Endothelial cell of umbilical vein (primary cell): ENCODE measurements at regions not wholly inside any gene's neighbourhood (a gene's known extent, or its start where the extent isn't known, plus 50 kb on each side); places are given as distances from the start of the nearest gene placed in this dataset.

ENCODE experiments used
- BruUV-seq: library from RNA; stranded (reverse); fragments of 400-500 nt; replicated peaks from 2 replicates; lab custom pipeline; 2021; lab: Mats Ljungman, UMichigan
- CTCF ChIA-PET: fragments of 300-600, 350-600 bp; sonication (Branson Sonifier 250); formaldehyde crosslinking; loops from one replicate; lab custom pipeline; 2021; ENCODE audit warnings: antibody characterized with exemption, inconsistent platforms; lab: Charles Lee
- POLR2A ChIA-PET: fragments of 300-600, 350-600 bp; sonication (Branson Sonifier 250); formaldehyde crosslinking; loops from one replicate; lab custom pipeline; 2021; ENCODE audit warnings: antibody characterized with exemption, inconsistent platforms; lab: Charles Lee
- DNase-seq: peaks from one replicate; pipeline ENCODE4 v3.0.0-alpha.2; 2011; ENCODE audit warnings: low read depth, low spot score
- FAIRE-seq: peaks from 2 replicates; lab custom pipeline; 2011; peaks lifted over from hg19 to GRCh38; lab: Jason Lieb, UNC
- H2AFZ ChIP-seq: 2 replicates; pipeline ENCODE4 v1.6.0; 2012; ENCODE audit warnings: low read depth, low read length, control low read depth, inconsistent platforms
- H3K27ac ChIP-seq: 2 replicates; pipeline ENCODE4 v1.5.1; 2011; ENCODE audit warnings: low read depth, mild to moderate bottlenecking, control low read depth, low read length, moderate library complexity; ENCODE audit not compliant: insufficient read depth
- H3K27me3 ChIP-seq, 2 experiments: 2 replicates each; pipeline versions ENCODE4 v1.6.0 to v1.6.1; 2011; ENCODE audit warnings: low read length in 2 of 2, mixed read lengths in 1 of 2; ENCODE audit not compliant: control insufficient read depth in 2 of 2, insufficient read depth in 2 of 2
- H3K36me3 ChIP-seq, 2 experiments: 2 replicates in 1 of 2; 3 replicates in 1 of 2; pipeline ENCODE4 v1.5.1; 2011; ENCODE audit warnings: low read length in 2 of 2, mild to moderate bottlenecking in 1 of 2, moderate library complexity in 1 of 2; ENCODE audit not compliant: control insufficient read depth in 2 of 2, insufficient read depth in 2 of 2; ENCODE audit errors: extremely low read depth in 1 of 2
- H3K4me1 ChIP-seq: 3 replicates; pipeline ENCODE4 v1.5.1; 2011; ENCODE audit warnings: mild to moderate bottlenecking, low read length; ENCODE audit not compliant: control insufficient read depth, insufficient read depth; ENCODE audit errors: extremely low read depth
- H3K4me2 ChIP-seq: 2 replicates; pipeline ENCODE4 v1.6.1; 2011; ENCODE audit warnings: low read length, control low read depth, mixed read lengths; ENCODE audit not compliant: insufficient read depth
- H3K4me3 ChIP-seq, 3 experiments: fragments of 200-600 bp in 1 of 3; sonication (generic), shearing (Covaris generic) in 1 of 3; replicated peaks in 1 of 3; 2 replicates each; pipeline ENCODE4 v1.5.1; 2011 to 2016; ENCODE audit warnings: control low read depth in 3 of 3, low read length in 3 of 3, mild to moderate bottlenecking in 2 of 3, inconsistent platforms in 1 of 3, low read depth in 1 of 3, moderate library complexity in 1 of 3; ENCODE audit not compliant: insufficient read depth in 1 of 3
- H3K79me2 ChIP-seq: 2 replicates; pipeline ENCODE4 v1.6.0; 2012; ENCODE audit warnings: low read length, inconsistent platforms; ENCODE audit not compliant: control insufficient read depth, insufficient read depth
- H3K9ac ChIP-seq: replicated peaks from 2 replicates; pipeline ENCODE3; 2011; ENCODE audit warnings: low read length, control low read depth; ENCODE audit not compliant: insufficient read depth; ENCODE audit errors: extremely low read depth
- H3K9me1 ChIP-seq: replicated peaks from 3 replicates; pipeline ENCODE4 v1.6.0; 2011; ENCODE audit warnings: mild to moderate bottlenecking, low read length; ENCODE audit not compliant: control insufficient read depth, insufficient read depth; ENCODE audit errors: extremely low read depth
- H3K9me3 ChIP-seq: replicated peaks from 2 replicates; pipeline ENCODE4 v1.5.1; 2012; ENCODE audit warnings: low read length, inconsistent platforms; ENCODE audit not compliant: control insufficient read depth, insufficient read depth
- H4K20me1 ChIP-seq: replicated peaks from 2 replicates; pipeline ENCODE3; 2011; ENCODE audit warnings: mild to moderate bottlenecking, low read length; ENCODE audit not compliant: control insufficient read depth, insufficient read depth; ENCODE audit errors: extremely low read depth
- EZH2 ChIP-seq: IDR thresholded peaks from 2 replicates; pipeline ENCODE4 v1.6.1; 2012; ENCODE audit warnings: borderline replicate concordance, low read depth, mild to moderate bottlenecking, moderate library complexity, low read length, inconsistent platforms; ENCODE audit not compliant: severe bottlenecking
- FOS ChIP-seq: IDR thresholded peaks from 2 replicates; pipeline ENCODE4 v1.6.1; 2011; ENCODE audit warnings: mild to moderate bottlenecking, low read length, moderate library complexity, borderline replicate concordance; ENCODE audit not compliant: insufficient read depth
- GATA2 ChIP-seq: IDR thresholded peaks from 2 replicates; pipeline ENCODE4 v1.7.0; 2011; ENCODE audit warnings: low read depth, mild to moderate bottlenecking, moderate library complexity, mixed read lengths, low read length; ENCODE audit not compliant: insufficient read length, insufficient read depth
- JUN ChIP-seq: IDR thresholded peaks from 2 replicates; pipeline ENCODE4 v1.6.1; 2011; ENCODE audit warnings: borderline replicate concordance, low read depth; ENCODE audit not compliant: insufficient read length, insufficient read depth
- MAX ChIP-seq: IDR thresholded peaks from 2 replicates; pipeline ENCODE4 v1.6.1; 2011; ENCODE audit not compliant: insufficient read depth, insufficient read length
- MYC ChIP-seq: IDR thresholded peaks from one replicate; pipeline ENCODE4 v1.6.1; 2011; ENCODE audit warnings: mild to moderate bottlenecking, low read depth, low read length
- POLR2A ChIP-seq: IDR thresholded peaks from 2 replicates; pipeline ENCODE4 v1.6.1; 2012; ENCODE audit warnings: low read depth, mild to moderate bottlenecking, control low read depth, low read length
- POLR2AphosphoS5 ChIP-seq: IDR thresholded peaks from 2 replicates; pipeline ENCODE4 v1.6.1; 2012; ENCODE audit warnings: low read depth, mild to moderate bottlenecking, control low read depth, low read length, moderate library complexity; ENCODE audit not compliant: insufficient read depth
- dilution Hi-C: fragments of 300-500 bp; cut with MboI; formaldehyde crosslinking; loops from one replicate; pipeline ENCODE4 v1.15.0; 2019; ENCODE audit warnings: low sequenced_read_pairs; ENCODE audit not compliant: extremely low pct_ligation_motif_present
- intact Hi-C: fragments of 100-400 bp; cut with micrococcal nuclease; formaldehyde crosslinking; loops from one replicate; pipeline ENCODE4 v1.10.0; 2022
- TF ChIP-seq, protein P1 (sequence below), 2 donors: IDR thresholded peaks; 1 replicate in 1 of 2; 2 replicates in 1 of 2; pipeline ENCODE4 v1.5.1; 2011; ENCODE audit warnings: low read length in 2 of 2, mild to moderate bottlenecking in 2 of 2, moderate library complexity in 2 of 2, control low read depth in 1 of 2, inconsistent platforms in 1 of 2, low read depth in 1 of 2; ENCODE audit not compliant: insufficient read depth in 1 of 2; ENCODE audit errors: extremely low read depth in 1 of 2

DNA sequence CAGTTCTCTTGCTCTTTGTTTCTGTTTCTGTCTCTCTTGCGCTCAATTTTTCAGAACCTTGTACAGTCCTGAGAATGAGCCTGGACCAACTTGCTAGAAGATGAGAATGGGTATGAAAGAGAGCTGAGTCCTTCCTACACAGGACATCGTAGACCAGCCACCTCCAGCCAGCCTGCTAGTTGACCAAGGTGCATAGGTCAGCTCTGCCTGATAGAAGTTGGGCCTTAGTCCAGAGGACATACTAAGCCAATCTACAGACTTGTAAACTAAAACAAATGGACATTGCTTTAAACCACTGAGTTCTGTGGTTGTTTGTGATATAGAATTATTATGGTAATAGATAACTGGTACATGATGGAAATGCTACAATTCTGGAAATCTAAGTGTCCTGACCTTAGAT lies 236.4 kb upstream of the ZFP64 start:
- no peak overlapping the region for H3K4me2 ChIP-seq
- H3K4me3 ChIP-seq, result no peak overlapping the region
- H4K20me1 ChIP-seq, result no peaks in the 10 kb centered on the region
- no peak overlapping the region for H2AFZ ChIP-seq
- ChIA-PET CTCF (no interaction called here), POLR2A (no interaction called here)
- no peaks in the 10 kb centered on the region for H3K27me3 ChIP-seq
- H3K36me3 ChIP-seq, result no peaks in the 10 kb centered on the region
- DNase-seq (no peak), FAIRE-seq (no peak)
- H3K9ac ChIP-seq, result no peak overlapping the region
- intact Hi-C loops (no loop called here), dilution Hi-C loops (no loop called here)
- no peaks in the 10 kb centered on the region for H3K9me3 ChIP-seq
- BruUV-seq, result no TSS peak
- TF ChIP-seq GATA2 (no peak), EZH2 (no peak), POLR2A (no peak), JUN (no peak)
- H3K79me2 ChIP-seq, result no peaks in the 10 kb centered on the region
- no peaks in the 10 kb centered on the region for H3K9me1 ChIP-seq
- no peak overlapping the region for H3K27ac ChIP-seq
- H3K4me1 ChIP-seq, result no peaks in the 10 kb centered on the region

- Histone ChIP-seq H4K20me1 (no peaks in the 10 kb centered on the region), H3K4me2 (no peak overlapping the region), H3K4me1 (no peaks in the 10 kb centered on the region), H2AFZ (no peak overlapping the region), H3K9ac (no peak overlapping the region), H3K27ac (no peak overlapping the region), H3K27me3 (no peaks in the 10 kb centered on the region), H3K4me3 (no peak overlapping the region), H3K9me1 (no peaks in the 10 kb centered on the region), H3K9me3 (no peaks in the 10 kb centered on the region), H3K36me3 (no peaks in the 10 kb centered on the region), H3K79me2 (no peaks in the 10 kb centered on the region)
- ChIA-PET CTCF (no interaction called here), POLR2A (no interaction called here)
- no peak for DNase-seq
- dilution Hi-C loops (no loop called here), intact Hi-C loops (no loop called here)
- TF ChIP-seq POLR2AphosphoS5 (no peak), POLR2A (no peak), FOS (no peak), EZH2 (no peak), JUN (no peak), MYC (no peak), GATA2 (no peak), MAX (no peak)
- TF ChIP-seq, protein P1, sequence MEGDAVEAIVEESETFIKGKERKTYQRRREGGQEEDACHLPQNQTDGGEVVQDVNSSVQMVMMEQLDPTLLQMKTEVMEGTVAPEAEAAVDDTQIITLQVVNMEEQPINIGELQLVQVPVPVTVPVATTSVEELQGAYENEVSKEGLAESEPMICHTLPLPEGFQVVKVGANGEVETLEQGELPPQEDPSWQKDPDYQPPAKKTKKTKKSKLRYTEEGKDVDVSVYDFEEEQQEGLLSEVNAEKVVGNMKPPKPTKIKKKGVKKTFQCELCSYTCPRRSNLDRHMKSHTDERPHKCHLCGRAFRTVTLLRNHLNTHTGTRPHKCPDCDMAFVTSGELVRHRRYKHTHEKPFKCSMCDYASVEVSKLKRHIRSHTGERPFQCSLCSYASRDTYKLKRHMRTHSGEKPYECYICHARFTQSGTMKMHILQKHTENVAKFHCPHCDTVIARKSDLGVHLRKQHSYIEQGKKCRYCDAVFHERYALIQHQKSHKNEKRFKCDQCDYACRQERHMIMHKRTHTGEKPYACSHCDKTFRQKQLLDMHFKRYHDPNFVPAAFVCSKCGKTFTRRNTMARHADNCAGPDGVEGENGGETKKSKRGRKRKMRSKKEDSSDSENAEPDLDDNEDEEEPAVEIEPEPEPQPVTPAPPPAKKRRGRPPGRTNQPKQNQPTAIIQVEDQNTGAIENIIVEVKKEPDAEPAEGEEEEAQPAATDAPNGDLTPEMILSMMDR (IDR thresholded peaks at IDR 0.05; ENCODE audit: extremely low read depth in 1 of 2, insufficient read depth in 1 of 2, low read depth in 1 of 2, low read length in 2 of 2), result no peak
- FAIRE-seq, result no peak
- no TSS peak for BruUV-seq
Measured at GRCh38 chr20:52426856-52427255, 235.3 kb upstream of the ZFP64 start.
